ENCODE measurements at regions not wholly inside any gene's neighbourhood (a gene's known extent, or its start where the extent isn't known, plus 50 kb on each side); places are given as distances from the start of the nearest gene placed in this dataset.

GRCh38 chr7:84913731-84914130, 273.1 kb downstream of the SEMA3D start:
- no peaks in the 10 kb centered on the region for H3K36me3 ChIP-seq (ENCODE audit: insufficient read depth, low read length)
- no peak overlapping the region for H3K4me3 ChIP-seq (ENCODE audit: low read length, poor library complexity, severe bottlenecking)
- no peak for TF ChIP-seq EZH2phosphoT487 (IDR thresholded peaks at IDR 0.05; ENCODE audit: borderline replicate concordance)
- TF ChIP-seq CTCF (conservative IDR thresholded peaks at IDR 0.05; ENCODE audit: low read length), result no peak
- no peaks in the 10 kb centered on the region for H3K9me2 ChIP-seq (replicated peaks; ENCODE audit: low read depth, low read length)
- no peaks in the 10 kb centered on the region for H3K79me2 ChIP-seq (ENCODE audit: insufficient read depth, low read length)
- no peaks in the 10 kb centered on the region for H3F3A ChIP-seq (ENCODE audit: low read depth)
- H4K20me1 ChIP-seq (ENCODE audit: insufficient read depth, low read length, poor library complexity, severe bottlenecking), result no peaks in the 10 kb centered on the region
- H3K9ac ChIP-seq (ENCODE audit: low read depth, low read length, poor library complexity, severe bottlenecking), result no peak overlapping the region
- peak overlapping the region; percentile 70; the same call in 1 of the 2 replicates for H2AFZ ChIP-seq (ENCODE audit: low read length)
- H3K4me1 ChIP-seq (ENCODE audit: insufficient read depth, low read length, poor library complexity, severe bottlenecking), result no peaks in the 10 kb centered on the region
- no peaks in the 10 kb centered on the region for H3K27me3 ChIP-seq (ENCODE audit: insufficient read depth, low read length, poor library complexity, severe bottlenecking)
- no peaks in the 10 kb centered on the region for H3K9me3 ChIP-seq (ENCODE audit: insufficient read depth, low read depth, low read length)
- peak overlapping the region; percentile 31 for H3K4me2 ChIP-seq (ENCODE audit: low read depth, low read length, poor library complexity, severe bottlenecking)

DNA sequence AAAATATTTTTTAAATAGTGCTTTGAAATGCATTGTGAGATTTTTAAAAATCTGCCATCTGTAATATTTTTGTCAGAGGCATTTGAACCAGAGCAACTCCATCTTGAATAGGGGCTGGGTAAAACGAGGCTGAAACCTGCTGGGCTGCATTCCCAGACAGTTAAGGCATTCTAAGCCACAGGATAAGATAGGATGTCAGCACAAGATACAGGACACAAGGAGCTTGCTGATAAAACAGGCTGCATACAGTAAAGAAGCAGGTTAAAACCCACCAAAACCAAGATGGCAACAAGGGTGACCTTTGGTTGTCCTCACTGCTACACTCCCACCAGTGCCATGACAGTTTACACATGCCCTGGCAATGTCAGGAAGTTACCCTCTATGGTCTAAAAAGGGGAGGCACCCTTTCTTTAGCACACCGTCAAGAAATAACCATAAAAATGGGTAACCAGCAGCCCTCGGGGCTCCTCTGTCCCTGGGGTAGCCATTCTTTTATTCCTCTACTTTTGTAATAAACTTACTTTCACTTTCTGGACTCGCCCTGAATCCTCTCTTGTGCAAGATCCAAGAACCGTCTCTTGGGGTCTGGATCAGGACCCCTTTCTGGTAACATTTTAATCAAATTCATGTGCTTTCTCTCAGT, 273.7 kb downstream of the SEMA3D start:
- no peak overlapping the region for H3K4me3 ChIP-seq (ENCODE audit: low read length, poor library complexity, severe bottlenecking)
- no peaks in the 10 kb centered on the region for H3K79me2 ChIP-seq (ENCODE audit: insufficient read depth, low read length)
- H3K36me3 ChIP-seq (ENCODE audit: insufficient read depth, low read length), result no peaks in the 10 kb centered on the region
- no peak for TF ChIP-seq EZH2phosphoT487 (IDR thresholded peaks at IDR 0.05; ENCODE audit: borderline replicate concordance)
- TF ChIP-seq CTCF (conservative IDR thresholded peaks at IDR 0.05; ENCODE audit: low read length), result no peak
- peak overlapping the region; percentile 31 for H3K4me2 ChIP-seq (ENCODE audit: low read depth, low read length, poor library complexity, severe bottlenecking)
- no peaks in the 10 kb centered on the region for H3F3A ChIP-seq (ENCODE audit: low read depth)
- peak overlapping the region; percentile 70 for H2AFZ ChIP-seq (ENCODE audit: low read length)
- no peaks in the 10 kb centered on the region for H4K20me1 ChIP-seq (ENCODE audit: insufficient read depth, low read length, poor library complexity, severe bottlenecking)
- H3K27me3 ChIP-seq (ENCODE audit: insufficient read depth, low read length, poor library complexity, severe bottlenecking), result no peaks in the 10 kb centered on the region
- H3K9me3 ChIP-seq (ENCODE audit: insufficient read depth, low read depth, low read length), result no peaks in the 10 kb centered on the region
- H3K9me2 ChIP-seq (replicated peaks; ENCODE audit: low read depth, low read length), result no peaks in the 10 kb centered on the region
- no peak overlapping the region for H3K9ac ChIP-seq (ENCODE audit: low read depth, low read length, poor library complexity, severe bottlenecking)
- no peaks in the 10 kb centered on the region for H3K4me1 ChIP-seq (ENCODE audit: insufficient read depth, low read length, poor library complexity, severe bottlenecking)

DNA sequence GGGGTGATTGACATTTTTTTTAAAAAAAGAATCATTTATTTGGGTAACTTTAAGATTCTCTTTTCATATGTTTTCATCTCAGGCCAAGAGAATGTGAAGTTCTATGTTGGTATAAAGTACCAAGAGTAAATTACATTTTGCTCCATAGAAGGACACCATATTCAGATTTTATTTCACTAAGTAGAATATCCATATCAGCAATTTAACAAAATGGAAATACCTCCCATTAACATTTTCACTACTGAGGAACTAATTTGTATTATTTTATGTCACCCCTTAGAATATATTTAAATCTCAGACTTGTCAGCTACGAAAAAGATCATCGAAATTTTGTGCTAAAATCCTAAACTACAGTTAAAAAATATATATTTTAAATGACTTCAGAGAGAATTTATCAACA, 274.3 kb downstream of the SEMA3D start:
- no peak overlapping the region for H3K4me2 ChIP-seq (ENCODE audit: low read depth, low read length, poor library complexity, severe bottlenecking)
- no peak overlapping the region for H2AFZ ChIP-seq (ENCODE audit: low read length)
- H3K27me3 ChIP-seq (ENCODE audit: insufficient read depth, low read length, poor library complexity, severe bottlenecking), result no peaks in the 10 kb centered on the region
- no peak overlapping the region for H3K9ac ChIP-seq (ENCODE audit: low read depth, low read length, poor library complexity, severe bottlenecking)
- no peaks in the 10 kb centered on the region for H3K9me3 ChIP-seq (ENCODE audit: insufficient read depth, low read depth, low read length)
- H4K20me1 ChIP-seq (ENCODE audit: insufficient read depth, low read length, poor library complexity, severe bottlenecking), result no peaks in the 10 kb centered on the region
- no peaks in the 10 kb centered on the region for H3F3A ChIP-seq (ENCODE audit: low read depth)
- H3K9me2 ChIP-seq (replicated peaks; ENCODE audit: low read depth, low read length), result no peaks in the 10 kb centered on the region
- H3K4me1 ChIP-seq (ENCODE audit: insufficient read depth, low read length, poor library complexity, severe bottlenecking), result no peaks in the 10 kb centered on the region
- H3K36me3 ChIP-seq (ENCODE audit: insufficient read depth, low read length), result no peaks in the 10 kb centered on the region
- H3K79me2 ChIP-seq (ENCODE audit: insufficient read depth, low read length), result no peaks in the 10 kb centered on the region
- TF ChIP-seq EZH2phosphoT487 (IDR thresholded peaks at IDR 0.05; ENCODE audit: borderline replicate concordance) (no peak), CTCF (conservative IDR thresholded peaks at IDR 0.05; ENCODE audit: low read length) (no peak)
- H3K4me3 ChIP-seq (ENCODE audit: low read length, poor library complexity, severe bottlenecking), result no peak overlapping the region

All from Loucy (cell line).